ENCODE measurements at regions not wholly inside any gene's neighbourhood (a gene's known extent, or its start where the extent isn't known, plus 50 kb on each side); places are given as distances from the start of the nearest gene placed in this dataset.
"Not testable (repeated sequence)": the region's sequence is repeated elsewhere in the genome, so short reads cannot be mapped to it uniquely, and the experiment has no call there.

- no peak for DNase-seq (ENCODE audit: low read depth)
These were observed 571.2 kb upstream of the ACVR2A start for GRCh38 chr2:147273628-147274027.

GRCh38 chr2:147273106-147273505 lies 571.7 kb upstream of the ACVR2A start:
- no peak for DNase-seq (ENCODE audit: low read depth)

GRCh38 chr2:147269581-147269980 lies 575.2 kb upstream of the ACVR2A start:
- DNase-seq (ENCODE audit: low read depth), result not testable (repeated sequence)

DNA sequence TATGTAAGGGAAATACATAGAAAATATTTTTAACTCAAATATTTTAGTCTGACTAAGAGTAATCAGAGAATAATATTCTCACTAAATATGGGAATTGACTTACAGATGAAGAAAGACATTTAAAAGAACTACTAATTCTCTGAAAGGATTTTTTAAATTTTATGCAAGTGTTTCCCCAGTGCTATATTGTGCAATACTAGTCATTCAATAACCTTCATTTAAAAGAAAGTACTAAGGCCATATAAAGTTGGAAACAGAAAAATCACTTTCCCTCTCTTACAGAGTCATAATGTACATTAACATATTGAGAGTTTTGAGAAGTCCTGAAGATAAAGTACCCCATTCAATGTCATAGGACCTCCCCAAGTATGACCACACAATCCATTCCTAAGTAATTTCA lies 584.6 kb upstream of the ACVR2A start:
- no peak for DNase-seq (ENCODE audit: low read depth)

- DNase-seq (ENCODE audit: low read depth), result no peak
These were observed 589.0 kb upstream of the ACVR2A start for GRCh38 chr2:147255812-147256211.

- no peak for DNase-seq (ENCODE audit: low read depth)
These were observed 594.0 kb upstream of the ACVR2A start for GRCh38 chr2:147250652-147251356.

DNA sequence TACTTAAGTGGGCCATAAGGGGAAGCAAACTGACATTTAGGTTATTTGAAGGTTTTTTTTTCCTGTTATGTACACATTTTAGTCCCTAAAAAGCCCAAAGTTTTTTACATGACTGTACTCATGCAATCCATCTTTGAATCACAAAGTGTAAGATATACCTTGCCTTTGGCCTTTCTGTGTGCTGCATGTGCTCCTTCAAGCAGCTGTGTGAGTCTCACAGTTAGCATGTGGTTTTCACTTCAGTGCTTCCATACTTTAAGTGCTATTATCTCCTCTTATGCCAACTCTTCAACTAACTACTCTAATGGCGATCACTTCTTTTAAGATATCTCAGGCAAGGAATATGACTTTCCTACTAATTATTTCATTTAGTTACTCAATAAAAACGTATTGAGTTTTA lies 597.1 kb upstream of the ACVR2A start:
- DNase-seq (ENCODE audit: low read depth), result no peak

- DNase-seq (ENCODE audit: low read depth), result no peak
These were observed 602.4 kb upstream of the ACVR2A start for GRCh38 chr2:147242445-147242844.

DNA sequence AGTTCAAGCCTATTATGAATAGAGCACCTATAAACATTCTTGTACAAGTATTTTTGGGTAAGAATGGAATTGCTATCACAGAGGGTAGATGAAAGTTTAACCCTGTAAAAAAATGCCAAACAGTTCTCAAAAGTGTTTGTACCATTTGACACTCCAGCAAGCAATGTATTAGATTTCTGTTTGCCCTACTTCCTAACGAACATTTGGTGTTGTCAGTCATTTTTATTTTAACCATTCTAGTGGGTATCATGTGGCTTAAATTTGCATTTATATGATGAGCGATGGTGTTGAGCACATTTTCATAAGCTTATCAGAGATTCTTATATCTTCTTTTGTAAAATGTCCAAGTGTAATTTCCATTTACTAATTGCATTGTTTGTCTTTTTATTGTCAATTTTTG lies 608.2 kb upstream of the ACVR2A start:
- no peak for DNase-seq (ENCODE audit: low read depth)

GRCh38 chr2:147232225-147232669 lies 612.6 kb upstream of the ACVR2A start:
- DNase-seq (ENCODE audit: low read depth), result no peak

GRCh38 chr2:147231607-147232006 lies 613.2 kb upstream of the ACVR2A start:
- DNase-seq (ENCODE audit: low read depth), result no peak

- DNase-seq (ENCODE audit: low read depth), result no peak
These were observed 613.7 kb upstream of the ACVR2A start for GRCh38 chr2:147231081-147231480.

GRCh38 chr2:147227313-147227712 lies 617.5 kb upstream of the ACVR2A start:
- DNase-seq (ENCODE audit: low read depth), result no peak

- DNase-seq (ENCODE audit: low read depth), result peak; percentile 22
These were observed 620.8 kb upstream of the ACVR2A start for GRCh38 chr2:147224070-147224469.

DNA sequence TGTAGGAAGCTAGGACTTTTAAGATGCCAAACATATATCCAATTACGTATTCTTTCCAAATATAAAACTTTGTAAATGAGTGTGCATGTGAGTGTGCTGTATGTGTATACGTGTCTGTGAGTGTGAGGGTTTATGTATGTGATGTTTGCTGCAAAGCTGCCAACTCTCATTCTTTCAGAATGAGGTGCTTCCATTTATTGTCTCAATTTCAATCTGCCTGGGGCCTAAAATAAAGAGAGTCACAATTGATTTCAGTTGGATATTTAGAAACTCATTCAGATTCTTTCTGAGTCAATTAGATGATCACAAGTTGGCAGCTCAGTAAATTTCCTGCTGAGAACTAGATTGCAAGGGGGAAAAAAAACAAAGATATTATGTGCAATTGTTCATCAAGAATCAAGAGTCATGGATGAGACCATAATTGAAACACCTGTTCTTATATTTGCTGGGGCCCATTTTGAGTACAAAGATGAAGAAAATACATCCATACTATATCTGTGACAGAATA lies 621.2 kb upstream of the ACVR2A start:
- no peak for DNase-seq (ENCODE audit: low read depth)

DNA sequence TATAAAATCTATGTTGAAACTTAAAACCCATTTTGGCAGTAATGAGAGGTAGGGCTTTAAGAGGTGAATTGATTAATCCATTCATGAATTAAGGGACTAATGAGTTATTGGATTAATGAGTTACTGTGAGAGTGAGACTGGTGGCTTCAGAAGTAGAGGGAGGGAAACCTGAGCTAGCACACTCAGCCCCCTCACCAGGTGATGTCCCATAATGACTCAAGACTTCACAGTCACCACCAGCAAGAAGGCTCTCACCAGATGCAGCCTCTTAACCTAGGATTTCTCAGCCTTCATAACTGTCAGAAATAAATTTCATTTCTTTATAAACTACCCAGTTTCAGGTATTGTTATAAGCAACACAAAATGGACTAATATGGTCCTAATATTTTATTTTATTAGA lies 621.7 kb upstream of the ACVR2A start:
- no peak for DNase-seq (ENCODE audit: low read depth)

DNA sequence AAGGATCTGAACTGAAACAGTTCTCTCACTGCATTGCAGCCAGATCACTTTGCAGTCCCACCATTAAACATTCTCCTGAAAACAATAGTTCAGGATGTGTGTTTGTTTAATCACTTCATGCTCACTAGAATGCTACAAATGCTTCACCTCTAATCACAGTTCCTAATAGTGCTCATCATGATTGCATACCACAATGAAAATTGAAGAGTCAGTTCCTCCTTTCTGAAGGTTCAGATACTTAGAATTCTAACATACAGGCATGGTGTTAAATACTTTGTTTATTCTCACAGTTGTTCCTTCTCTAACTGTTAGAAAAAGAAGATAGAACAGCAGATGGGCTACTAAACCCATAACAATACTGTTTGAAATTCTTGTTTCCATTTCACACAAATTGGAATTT lies 622.3 kb upstream of the ACVR2A start:
- no peak for DNase-seq (ENCODE audit: low read depth)

GRCh38 chr2:147214914-147215313 lies 629.9 kb upstream of the ACVR2A start:
- no peak for DNase-seq (ENCODE audit: low read depth)

GRCh38 chr2:147211484-147211883 lies 633.3 kb upstream of the ACVR2A start:
- DNase-seq (ENCODE audit: low read depth), result no peak

GRCh38 chr2:147204102-147204501 lies 640.7 kb upstream of the ACVR2A start:
- DNase-seq (ENCODE audit: low read depth), result peak; percentile 26

GRCh38 chr2:147198651-147199171 lies 646.1 kb upstream of the ACVR2A start:
- no peak for DNase-seq (ENCODE audit: low read depth)

DNA sequence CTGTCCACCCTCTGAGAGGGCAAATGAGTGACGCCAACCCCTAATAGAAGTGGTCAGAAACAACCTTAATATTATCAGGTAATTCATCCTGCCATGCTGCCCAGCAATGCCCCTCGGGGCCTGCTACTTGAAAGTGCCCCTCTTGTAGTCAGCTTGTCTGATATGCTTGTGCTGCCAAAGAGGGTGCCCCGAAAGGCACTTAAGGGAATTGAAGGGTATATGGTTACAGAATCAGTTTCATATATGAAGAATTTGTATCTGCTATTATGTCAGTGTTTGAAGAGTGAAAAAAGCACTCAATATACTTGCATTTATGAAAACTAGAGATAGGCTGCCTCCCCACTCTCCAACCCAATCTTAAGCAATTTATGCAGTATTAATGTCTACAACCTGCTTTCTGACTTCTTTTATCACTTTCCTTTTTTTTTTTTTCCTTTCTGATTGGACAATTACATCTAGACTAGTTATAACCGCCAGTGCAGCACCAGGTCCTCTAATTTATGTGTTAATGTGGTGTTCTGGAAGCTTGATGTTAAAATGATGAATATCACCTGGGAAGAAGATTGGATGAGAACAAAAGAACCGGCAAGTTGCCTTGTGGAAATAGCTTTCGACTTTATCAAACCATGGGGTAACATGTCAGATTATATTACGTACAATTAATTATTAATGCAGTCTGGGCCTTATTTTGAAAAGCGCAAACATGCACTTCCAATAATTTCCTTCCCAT lies 646.9 kb upstream of the ACVR2A start:
- no peak for DNase-seq (ENCODE audit: low read depth)

- DNase-seq (ENCODE audit: low read depth), result no peak
These were observed 662.6 kb upstream of the ACVR2A start for GRCh38 chr2:147182260-147182659.
